Spleen (tissue), 7 donors: ENCODE measurements at regions not wholly inside any gene's neighbourhood (a gene's known extent, or its start where the extent isn't known, plus 50 kb on each side); places are given as distances from the start of the nearest gene placed in this dataset.

Experiments
- POLR2A ChIP-seq, 3 donors: fragments of 450-650 bp; IDR thresholded peaks; one replicate each; pipeline ENCODE4 v1.5.1; 2017; ENCODE audit warnings: antibody characterized with exemption in 3 of 3, mild to moderate bottlenecking in 1 of 3
- POLR2AphosphoS5 ChIP-seq, 3 donors: sonication (generic); formaldehyde crosslinking; IDR thresholded peaks; one replicate each; pipeline ENCODE4 v1.5.1; 2017; ENCODE audit warnings: antibody characterized with exemption in 3 of 3
- TF ChIP-seq, protein P1 (sequence below), 11 experiments: fragments of 200-600 bp in 7 of 11; fragments of 450-650 bp in 4 of 11; sonication (generic) in 4 of 11; IDR thresholded peaks in 8 of 11; conservative IDR thresholded peaks in 3 of 11; 1 replicate in 7 of 11; 2 replicates in 4 of 11; pipeline versions ENCODE4 v1.4.0 to v1.8.0; 2016 to 2021; ENCODE audit warnings: antibody characterized with exemption in 11 of 11, inconsistent platforms in 4 of 11, mild to moderate bottlenecking in 1 of 11
- donor health status: DM: no; HTN: no; CAD: no; lungs with moderate emphysema.
- donor health status: DM: no; HTN: no; CAD: no.
- donor health status: DM: no; HTN: no; CAD: no.

DNA sequence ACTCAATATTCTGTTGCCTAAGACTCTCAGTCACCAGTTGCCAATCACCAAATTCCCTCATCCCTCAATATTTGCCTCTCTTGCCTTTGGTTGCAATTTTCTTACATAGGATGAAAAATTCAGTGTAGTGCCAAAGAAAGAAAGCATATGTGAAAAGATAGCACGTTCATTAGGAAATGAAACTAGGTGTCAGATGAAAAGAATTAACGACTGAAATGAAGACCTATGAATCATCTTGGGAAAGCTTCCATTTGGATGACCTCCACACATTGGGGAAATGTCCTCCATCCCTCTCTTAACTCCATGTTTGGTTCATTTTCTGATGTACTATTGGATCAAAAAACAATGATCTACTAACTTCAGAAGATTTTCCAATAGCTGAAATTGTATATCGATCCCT is 145.1 kb upstream of the MEOX2 start:
- TF ChIP-seq, protein P1, sequence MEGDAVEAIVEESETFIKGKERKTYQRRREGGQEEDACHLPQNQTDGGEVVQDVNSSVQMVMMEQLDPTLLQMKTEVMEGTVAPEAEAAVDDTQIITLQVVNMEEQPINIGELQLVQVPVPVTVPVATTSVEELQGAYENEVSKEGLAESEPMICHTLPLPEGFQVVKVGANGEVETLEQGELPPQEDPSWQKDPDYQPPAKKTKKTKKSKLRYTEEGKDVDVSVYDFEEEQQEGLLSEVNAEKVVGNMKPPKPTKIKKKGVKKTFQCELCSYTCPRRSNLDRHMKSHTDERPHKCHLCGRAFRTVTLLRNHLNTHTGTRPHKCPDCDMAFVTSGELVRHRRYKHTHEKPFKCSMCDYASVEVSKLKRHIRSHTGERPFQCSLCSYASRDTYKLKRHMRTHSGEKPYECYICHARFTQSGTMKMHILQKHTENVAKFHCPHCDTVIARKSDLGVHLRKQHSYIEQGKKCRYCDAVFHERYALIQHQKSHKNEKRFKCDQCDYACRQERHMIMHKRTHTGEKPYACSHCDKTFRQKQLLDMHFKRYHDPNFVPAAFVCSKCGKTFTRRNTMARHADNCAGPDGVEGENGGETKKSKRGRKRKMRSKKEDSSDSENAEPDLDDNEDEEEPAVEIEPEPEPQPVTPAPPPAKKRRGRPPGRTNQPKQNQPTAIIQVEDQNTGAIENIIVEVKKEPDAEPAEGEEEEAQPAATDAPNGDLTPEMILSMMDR (IDR thresholded peaks at IDR 0.05 in 8 of 11, conservative IDR thresholded peaks at IDR 0.05 in 3 of 11): no peak
- TF ChIP-seq POLR2AphosphoS5 (IDR thresholded peaks at IDR 0.05): no peak
- TF ChIP-seq POLR2A (IDR thresholded peaks at IDR 0.05): no peak
